Activated naive CD8-positive, alpha-beta T cell treated with anti-CD3 and anti-CD28 coated beads, Interleukin-2, amount 50 U/mL, for 24 hours (primary cell): ENCODE measurements at regions not wholly inside any gene's neighbourhood (a gene's known extent, or its start where the extent isn't known, plus 50 kb on each side); places are given as distances from the start of the nearest gene placed in this dataset.

Source experiments
- ATAC-seq: fragments of 150-1000 bp; cut with Tn5 transposase; one replicate; pipeline ENCODE4 v1.10.0; 2021
- DNase-seq: peaks from one replicate; pipeline ENCODE4 v3.0.0; 2021
- H3K27ac Mint-ChIP-seq: one replicate; pipeline ENCODE4 v1.8.0; 2021; ENCODE audit warnings: mild to moderate bottlenecking, mixed read lengths
- H3K27me3 Mint-ChIP-seq: one replicate; pipeline ENCODE4 v1.8.0; 2021; ENCODE audit warnings: mixed read lengths
- H3K36me3 Mint-ChIP-seq: one replicate; pipeline ENCODE4 v1.8.0; 2021; ENCODE audit warnings: low read depth, mixed read lengths
- H3K4me1 Mint-ChIP-seq: one replicate; pipeline ENCODE4 v1.8.0; 2021; ENCODE audit warnings: mixed read lengths
- H3K4me3 Mint-ChIP-seq: one replicate; pipeline ENCODE4 v1.8.0; 2021; ENCODE audit warnings: mild to moderate bottlenecking, moderate library complexity, mixed read lengths
- H3K9me3 Mint-ChIP-seq: one replicate; pipeline ENCODE4 v1.8.0; 2021; ENCODE audit warnings: mixed read lengths

DNA sequence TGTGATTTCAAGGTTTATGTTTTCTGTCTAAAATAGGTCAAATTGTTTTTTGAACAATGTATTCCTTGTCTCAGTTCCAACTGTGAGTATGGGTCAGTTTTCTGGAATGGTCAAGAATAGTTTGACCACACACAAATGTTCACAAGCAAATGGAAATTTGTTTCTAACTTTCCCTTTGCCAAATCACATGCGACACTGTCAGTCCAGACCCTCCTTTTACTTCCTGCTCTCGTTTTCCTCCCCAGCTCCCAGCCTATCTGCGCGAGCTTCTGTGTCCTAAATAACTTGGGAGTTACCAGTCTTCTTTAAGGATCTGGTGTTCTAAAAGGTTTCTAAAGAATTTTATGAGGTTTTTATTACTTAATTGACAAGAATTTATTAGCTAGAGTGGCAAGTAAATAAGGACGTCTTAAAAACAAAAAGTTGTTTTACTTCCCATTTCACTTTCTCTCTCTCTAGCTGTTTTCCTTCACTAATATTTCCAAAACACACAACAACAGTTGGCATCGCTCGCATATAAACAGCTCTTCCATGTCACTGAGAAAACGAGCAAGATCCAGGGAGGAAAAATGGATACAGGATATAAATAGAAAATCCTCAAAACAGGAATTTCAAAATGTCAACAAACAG, 266.1 kb upstream of the KLF6 start:
- no peak for ATAC-seq
- Mint-ChIP-seq H3K4me3 (no peak overlapping the region), H3K27me3 (peaks cover 2% of the 10 kb centered on the region), H3K36me3 (no peaks in the 10 kb centered on the region), H3K27ac (peak overlapping the region; percentile 50), H3K9me3 (no peaks in the 10 kb centered on the region), H3K4me1 (no peaks in the 10 kb centered on the region)
- no peak for DNase-seq

DNA sequence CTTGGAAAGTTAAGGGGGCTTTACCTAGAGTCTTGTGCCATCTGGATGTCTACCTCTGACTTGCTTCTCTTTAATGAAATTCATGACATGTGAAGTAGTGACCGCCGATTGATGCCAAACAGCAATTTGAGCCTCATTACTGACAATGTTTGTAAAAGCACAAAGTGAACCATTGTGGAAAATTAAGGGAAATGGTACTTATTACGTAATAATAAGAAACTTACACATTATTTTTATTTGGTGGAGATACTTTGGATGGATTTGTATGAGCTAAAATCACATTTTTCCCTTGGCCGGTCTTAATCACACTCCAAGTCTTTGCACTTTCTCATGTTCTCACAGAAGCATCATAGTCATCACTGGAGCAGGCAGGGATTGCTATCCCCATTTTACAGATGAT, 265.1 kb upstream of the KLF6 start:
- DNase-seq (no peak), ATAC-seq (no peak)
- no peaks in the 10 kb centered on the region for H3K9me3 Mint-ChIP-seq
- H3K4me1 Mint-ChIP-seq, result no peaks in the 10 kb centered on the region
- no peaks in the 10 kb centered on the region for H3K36me3 Mint-ChIP-seq
- no peak overlapping the region for H3K4me3 Mint-ChIP-seq
- H3K27me3 Mint-ChIP-seq, result peaks cover 2% of the 10 kb centered on the region
- no peak overlapping the region for H3K27ac Mint-ChIP-seq

DNA sequence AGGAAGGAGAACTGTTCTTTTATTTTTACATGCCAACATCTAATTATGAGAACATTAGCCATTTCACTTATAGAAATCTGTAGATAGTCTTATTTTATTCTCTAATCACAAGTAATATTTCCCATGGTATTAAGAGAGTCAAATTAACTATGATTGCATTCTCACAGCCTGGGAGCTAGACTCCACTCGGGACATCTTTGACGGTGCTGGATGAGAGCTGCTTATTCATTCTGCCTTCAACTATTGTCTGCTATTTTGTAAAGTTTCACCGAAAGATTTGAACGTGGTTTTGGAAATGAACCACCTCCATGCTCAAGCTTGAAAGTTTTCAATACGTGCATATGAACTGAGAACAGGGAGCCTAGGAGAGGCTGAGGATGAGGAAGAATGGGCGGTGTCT, 264.3 kb upstream of the KLF6 start:
- ATAC-seq (no peak), DNase-seq (no peak)
- no peak overlapping the region for H3K4me3 Mint-ChIP-seq
- no peaks in the 10 kb centered on the region for H3K36me3 Mint-ChIP-seq
- no peaks in the 10 kb centered on the region for H3K4me1 Mint-ChIP-seq
- peaks cover 2% of the 10 kb centered on the region for H3K27me3 Mint-ChIP-seq
- no peaks in the 10 kb centered on the region for H3K9me3 Mint-ChIP-seq
- H3K27ac Mint-ChIP-seq, result no peak overlapping the region

DNA sequence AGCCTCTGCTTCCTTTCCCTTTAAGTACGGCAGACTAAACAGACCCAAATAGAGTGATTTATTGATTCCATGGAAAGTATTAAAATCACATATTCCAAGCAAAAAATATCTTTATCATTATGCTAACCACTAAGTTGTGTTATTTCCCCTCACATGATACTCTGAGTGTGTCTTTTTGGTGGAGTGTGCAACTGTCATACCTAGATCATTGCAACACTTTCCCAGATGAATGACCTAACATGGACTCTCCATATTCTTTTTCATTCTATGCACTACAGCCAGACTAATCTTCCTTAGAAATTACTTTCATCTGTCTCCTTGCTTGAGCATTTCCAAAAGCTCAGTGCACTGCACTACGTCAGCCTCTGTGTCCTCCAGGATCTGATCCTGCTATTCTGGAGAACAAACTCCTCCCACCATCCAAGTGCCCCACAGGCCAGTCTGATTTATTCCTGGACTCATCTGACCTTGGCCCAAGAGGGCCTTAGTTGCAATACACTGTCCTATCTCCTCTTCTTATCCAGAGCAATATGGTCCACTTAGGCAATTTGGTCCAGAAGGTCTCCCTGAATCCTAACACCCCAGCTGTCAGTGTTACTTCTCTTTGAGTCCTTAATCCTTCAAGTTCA, 263.3 kb upstream of the KLF6 start:
- no peak for DNase-seq
- Mint-ChIP-seq H3K4me1 (no peaks in the 10 kb centered on the region), H3K4me3 (no peak overlapping the region), H3K9me3 (no peaks in the 10 kb centered on the region), H3K36me3 (no peaks in the 10 kb centered on the region), H3K27me3 (peaks cover 2% of the 10 kb centered on the region), H3K27ac (no peak overlapping the region)
- ATAC-seq, result no peak

DNA sequence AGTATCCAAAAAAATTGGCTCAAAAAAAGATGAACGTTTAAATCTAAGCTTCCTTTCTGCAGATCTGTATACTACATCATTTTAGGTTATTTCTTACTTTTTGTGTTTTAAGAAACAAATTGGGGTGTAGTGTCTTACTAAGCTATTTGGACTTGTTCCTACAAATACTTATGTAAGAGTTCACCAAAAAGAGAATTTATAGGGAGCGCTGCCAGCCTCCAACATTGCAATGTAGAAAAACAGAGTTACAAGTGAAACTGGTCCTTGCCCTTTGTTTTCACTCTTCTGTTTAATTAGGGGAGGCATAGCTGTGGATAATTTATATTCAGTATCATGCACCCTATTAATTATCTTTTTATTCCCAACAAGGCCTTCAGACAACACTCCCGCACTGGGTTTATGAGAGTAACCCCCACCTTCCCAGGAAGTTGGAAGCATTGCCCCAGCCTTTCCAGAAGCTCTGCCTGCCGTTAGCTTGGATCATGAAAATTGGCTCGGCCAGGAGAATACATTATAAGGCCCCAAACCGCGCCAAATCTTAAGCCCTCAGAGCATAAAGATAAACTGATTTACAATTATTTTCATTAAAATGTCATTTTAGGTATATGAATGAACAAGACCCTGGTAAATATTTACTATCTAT, 261.8 kb upstream of the KLF6 start:
- Mint-ChIP-seq H3K27ac (no peak overlapping the region), H3K27me3 (peaks cover 5% of the 10 kb centered on the region), H3K9me3 (peaks cover 10% of the 10 kb centered on the region), H3K36me3 (peaks cover 8% of the 10 kb centered on the region), H3K4me3 (no peak overlapping the region), H3K4me1 (no peaks in the 10 kb centered on the region)
- ATAC-seq (no peak), DNase-seq (no peak)

DNA sequence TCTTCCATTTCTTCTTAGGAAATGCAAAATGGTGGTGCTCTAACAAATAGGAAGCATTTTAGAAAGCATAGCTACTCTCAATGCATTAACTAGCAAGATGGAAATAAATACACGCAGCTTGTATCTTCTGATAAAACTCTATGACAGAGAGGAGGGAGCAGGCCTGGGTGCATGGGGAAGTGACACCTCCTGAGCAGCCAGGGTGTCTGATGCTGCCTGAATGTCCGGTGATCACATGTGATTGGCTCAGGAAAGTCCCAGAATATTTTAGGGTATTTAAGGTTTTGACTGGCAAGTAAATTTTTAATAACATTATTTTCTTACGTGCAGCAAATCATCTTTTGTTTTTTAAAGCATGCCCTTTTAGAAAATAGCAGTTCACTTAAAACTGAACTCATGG, 261.0 kb upstream of the KLF6 start:
- Mint-ChIP-seq H3K4me1 (no peaks in the 10 kb centered on the region), H3K4me3 (no peak overlapping the region), H3K36me3 (peaks cover 13% of the 10 kb centered on the region), H3K27me3 (peaks cover 2% of the 10 kb centered on the region), H3K9me3 (peaks cover 15% of the 10 kb centered on the region), H3K27ac (no peak overlapping the region)
- ATAC-seq (no peak), DNase-seq (no peak)

DNA sequence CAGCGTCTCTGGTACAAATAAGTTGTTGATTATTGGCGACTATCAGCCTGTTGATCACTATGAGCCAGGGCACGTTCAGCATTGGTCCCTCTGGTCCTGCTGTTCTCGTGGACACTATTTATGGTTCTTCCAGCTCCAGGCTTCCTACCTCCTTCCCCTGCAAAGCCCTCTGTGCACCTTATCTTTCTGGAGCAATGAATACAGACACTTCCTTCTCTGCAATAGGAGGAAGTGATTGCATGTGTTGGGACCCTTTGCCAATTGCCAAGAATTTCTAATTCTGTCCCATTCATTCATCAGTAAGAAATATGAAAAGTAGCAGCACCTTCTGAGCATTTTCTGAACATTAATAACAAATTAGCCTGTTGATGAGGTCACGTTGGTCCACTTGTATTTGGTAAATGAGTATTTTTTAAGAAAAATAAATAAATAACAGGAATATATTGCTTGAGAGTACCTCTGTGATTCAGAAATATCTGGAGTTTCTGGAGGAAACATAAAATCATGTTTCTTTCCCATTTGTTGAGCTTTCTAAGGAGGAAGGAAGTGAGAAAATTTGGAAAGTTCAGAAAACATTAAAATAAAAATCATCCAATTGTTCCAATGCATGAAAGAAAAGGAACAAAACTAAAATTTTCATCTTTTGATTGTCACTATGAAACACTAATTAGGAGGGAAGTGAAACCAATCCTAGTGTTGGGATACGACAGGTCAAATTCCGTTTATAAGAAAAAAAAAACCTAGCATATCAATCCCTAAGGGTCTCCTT, 259.1 kb upstream of the KLF6 start:
- DNase-seq (no peak), ATAC-seq (no peak)
- Mint-ChIP-seq H3K4me1 (no peaks in the 10 kb centered on the region), H3K27me3 (peaks cover 2% of the 10 kb centered on the region), H3K9me3 (peaks cover 15% of the 10 kb centered on the region), H3K36me3 (peaks cover 13% of the 10 kb centered on the region), H3K4me3 (no peak overlapping the region), H3K27ac (no peak overlapping the region)

DNA sequence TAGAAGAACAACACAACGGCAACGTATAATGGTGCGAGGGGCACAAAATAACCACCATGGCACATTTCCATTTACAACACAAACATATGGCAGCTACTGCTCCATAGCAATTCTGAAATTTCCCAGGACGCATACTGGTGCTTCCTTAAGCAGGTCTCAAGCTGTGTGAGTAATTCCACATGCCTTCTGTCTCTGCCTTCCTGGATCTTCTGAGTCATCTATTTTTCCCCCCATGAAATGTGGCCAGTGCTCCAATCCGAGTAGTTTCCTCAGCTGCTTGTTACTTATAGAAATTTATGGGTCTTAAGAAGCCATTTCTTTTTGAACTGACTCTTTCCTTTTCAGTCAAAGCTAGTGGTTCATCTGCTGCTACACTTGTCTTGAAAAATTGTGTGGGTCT, 256.6 kb upstream of the KLF6 start:
- Mint-ChIP-seq H3K4me1 (no peaks in the 10 kb centered on the region), H3K27me3 (peaks cover 2% of the 10 kb centered on the region), H3K4me3 (no peak overlapping the region), H3K36me3 (peaks cover 13% of the 10 kb centered on the region), H3K9me3 (peaks cover 15% of the 10 kb centered on the region), H3K27ac (no peak overlapping the region)
- DNase-seq (no peak), ATAC-seq (no peak)

DNA sequence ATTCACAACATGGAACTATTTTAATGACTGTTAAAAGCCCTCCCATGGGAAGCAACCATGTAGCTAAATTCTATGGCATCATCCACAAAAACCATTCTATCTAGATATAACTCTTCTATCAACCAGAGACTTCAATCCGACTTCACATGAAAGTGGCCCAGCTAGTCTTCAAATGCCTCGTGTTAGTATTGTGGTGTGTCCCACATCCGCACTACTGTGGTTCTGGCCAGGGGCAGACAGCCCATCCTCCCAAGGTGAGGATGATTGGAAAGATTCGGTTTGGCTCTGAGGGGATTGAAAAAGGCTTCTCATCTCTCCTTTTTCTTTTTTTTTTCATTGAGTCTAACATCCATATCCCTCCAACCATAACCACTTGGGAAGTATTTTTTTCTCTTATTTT, 253.0 kb upstream of the KLF6 start:
- ATAC-seq (no peak), DNase-seq (no peak)
- Mint-ChIP-seq H3K27ac (no peak overlapping the region), H3K9me3 (peaks cover 15% of the 10 kb centered on the region), H3K27me3 (peaks cover 2% of the 10 kb centered on the region), H3K4me1 (peaks cover 29% of the 10 kb centered on the region), H3K4me3 (no peak overlapping the region), H3K36me3 (peaks cover 13% of the 10 kb centered on the region)

DNA sequence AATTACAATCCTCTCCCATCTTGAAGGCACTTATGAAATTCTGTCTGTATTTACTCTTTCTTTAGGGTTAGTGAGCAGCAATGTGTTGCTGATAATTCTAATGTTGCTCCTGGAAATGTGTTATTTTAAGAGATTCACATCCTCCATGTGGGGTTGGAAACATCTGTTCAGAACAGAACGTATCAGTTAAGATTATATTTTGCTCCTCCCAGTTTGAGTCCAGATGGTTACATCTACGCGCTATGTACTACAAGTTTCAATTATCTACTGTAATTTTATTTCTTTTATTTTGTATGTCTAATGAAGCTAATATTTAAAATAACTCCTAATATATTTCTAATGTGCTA, 250.6 kb upstream of the KLF6 start:
- H3K36me3 Mint-ChIP-seq, result no peaks in the 10 kb centered on the region
- no peak overlapping the region for H3K4me3 Mint-ChIP-seq
- ATAC-seq, result no peak
- H3K9me3 Mint-ChIP-seq, result no peaks in the 10 kb centered on the region
- H3K27ac Mint-ChIP-seq, result peak overlapping the region; percentile 43
- no peaks in the 10 kb centered on the region for H3K27me3 Mint-ChIP-seq
- H3K4me1 Mint-ChIP-seq, result peaks cover 37% of the 10 kb centered on the region
- no peak for DNase-seq

DNA sequence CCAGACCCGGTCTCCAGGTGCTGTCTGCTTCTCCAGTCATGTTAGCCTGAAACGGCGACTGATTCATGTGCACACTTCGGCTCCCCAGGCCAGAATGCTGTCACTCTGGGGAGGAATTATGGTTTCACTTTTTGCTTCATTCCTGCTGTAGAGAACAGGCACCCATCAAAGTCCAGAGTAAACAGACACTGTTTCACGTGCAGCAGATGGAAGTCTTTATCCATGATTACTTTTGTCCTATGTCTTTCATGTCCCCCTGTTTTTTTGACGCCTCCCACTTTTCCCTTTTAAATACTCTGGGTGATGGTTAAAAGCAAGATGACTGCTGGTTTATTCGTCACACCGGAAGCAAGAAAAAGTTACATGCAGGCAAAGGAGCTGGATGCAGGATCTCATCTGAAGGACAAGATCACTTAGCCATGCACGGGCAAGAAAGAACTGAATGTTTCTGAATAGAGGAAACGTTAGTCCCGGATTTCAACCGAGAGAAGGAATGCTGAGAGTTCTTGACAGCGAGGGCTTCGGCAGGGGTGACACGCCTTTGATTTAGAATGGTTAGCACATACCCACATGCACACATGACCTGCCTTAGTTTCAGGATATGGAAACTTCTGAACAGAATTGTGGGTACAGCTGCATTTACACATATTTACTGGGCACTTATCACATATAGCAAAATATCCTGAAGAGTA, 250.0 kb upstream of the KLF6 start:
- no peaks in the 10 kb centered on the region for H3K9me3 Mint-ChIP-seq
- H3K4me1 Mint-ChIP-seq, result peaks cover 37% of the 10 kb centered on the region
- ATAC-seq (peak; percentile 47), DNase-seq (peak; percentile 22)
- H3K4me3 Mint-ChIP-seq, result peak overlapping the region; percentile 59
- peak overlapping the region; percentile 43 for H3K27ac Mint-ChIP-seq
- no peaks in the 10 kb centered on the region for H3K27me3 Mint-ChIP-seq
- H3K36me3 Mint-ChIP-seq, result no peaks in the 10 kb centered on the region

DNA sequence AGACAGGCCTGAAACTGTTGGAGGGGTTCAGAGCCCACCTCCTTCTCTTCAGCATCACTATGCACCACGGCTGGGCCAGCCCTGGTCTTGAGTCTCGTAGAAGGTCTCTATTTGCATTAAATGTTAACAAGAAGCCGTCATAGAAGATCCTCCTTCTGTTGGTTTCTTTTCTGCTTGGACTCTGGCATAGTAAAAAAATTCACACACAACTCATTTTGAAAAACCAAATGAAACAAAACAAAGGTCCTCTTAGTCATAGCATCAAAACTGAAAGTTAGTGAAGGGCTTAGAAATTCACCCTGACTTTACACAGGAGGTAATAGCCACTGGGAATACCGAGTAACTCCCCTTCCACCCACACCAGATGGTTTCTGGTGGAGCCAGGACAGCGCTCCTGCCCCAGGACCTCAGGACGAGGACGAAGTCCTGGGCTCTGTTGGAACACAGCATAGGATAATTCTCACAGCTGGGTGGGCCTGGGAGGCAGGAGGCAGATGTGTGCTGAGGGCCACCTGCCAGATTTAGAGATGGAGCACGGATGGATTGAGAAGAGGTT, 248.4 kb upstream of the KLF6 start:
- H3K27me3 Mint-ChIP-seq, result no peaks in the 10 kb centered on the region
- H3K4me3 Mint-ChIP-seq, result peak overlapping the region; percentile 43
- H3K27ac Mint-ChIP-seq, result peak overlapping the region; percentile 70
- H3K9me3 Mint-ChIP-seq, result no peaks in the 10 kb centered on the region
- DNase-seq (no peak), ATAC-seq (peak; percentile 79)
- H3K36me3 Mint-ChIP-seq, result no peaks in the 10 kb centered on the region
- peaks cover 37% of the 10 kb centered on the region for H3K4me1 Mint-ChIP-seq

DNA sequence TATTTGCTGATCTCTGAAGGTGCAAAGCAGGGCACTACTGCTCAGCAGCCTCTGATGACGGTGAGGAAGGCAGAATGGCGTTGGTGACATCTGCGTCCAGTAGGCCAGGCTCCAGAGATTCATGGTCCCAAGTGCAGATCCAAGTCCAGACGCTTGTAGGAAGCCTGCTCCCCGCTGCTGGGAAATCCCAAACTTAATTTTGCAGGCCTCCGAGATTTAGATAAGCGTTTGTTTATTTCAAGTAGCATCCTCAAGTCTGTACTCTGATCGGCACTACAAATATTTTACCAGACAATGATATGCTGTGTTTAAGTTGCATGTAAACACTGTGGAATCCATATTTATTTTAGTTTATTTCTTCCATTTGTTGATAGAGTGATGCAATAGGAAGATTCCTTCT, 244.9 kb upstream of the KLF6 start:
- ATAC-seq (no peak), DNase-seq (no peak)
- Mint-ChIP-seq H3K4me3 (no peak overlapping the region), H3K27ac (no peak overlapping the region), H3K27me3 (no peaks in the 10 kb centered on the region), H3K36me3 (no peaks in the 10 kb centered on the region), H3K9me3 (no peaks in the 10 kb centered on the region), H3K4me1 (peaks cover 27% of the 10 kb centered on the region)

DNA sequence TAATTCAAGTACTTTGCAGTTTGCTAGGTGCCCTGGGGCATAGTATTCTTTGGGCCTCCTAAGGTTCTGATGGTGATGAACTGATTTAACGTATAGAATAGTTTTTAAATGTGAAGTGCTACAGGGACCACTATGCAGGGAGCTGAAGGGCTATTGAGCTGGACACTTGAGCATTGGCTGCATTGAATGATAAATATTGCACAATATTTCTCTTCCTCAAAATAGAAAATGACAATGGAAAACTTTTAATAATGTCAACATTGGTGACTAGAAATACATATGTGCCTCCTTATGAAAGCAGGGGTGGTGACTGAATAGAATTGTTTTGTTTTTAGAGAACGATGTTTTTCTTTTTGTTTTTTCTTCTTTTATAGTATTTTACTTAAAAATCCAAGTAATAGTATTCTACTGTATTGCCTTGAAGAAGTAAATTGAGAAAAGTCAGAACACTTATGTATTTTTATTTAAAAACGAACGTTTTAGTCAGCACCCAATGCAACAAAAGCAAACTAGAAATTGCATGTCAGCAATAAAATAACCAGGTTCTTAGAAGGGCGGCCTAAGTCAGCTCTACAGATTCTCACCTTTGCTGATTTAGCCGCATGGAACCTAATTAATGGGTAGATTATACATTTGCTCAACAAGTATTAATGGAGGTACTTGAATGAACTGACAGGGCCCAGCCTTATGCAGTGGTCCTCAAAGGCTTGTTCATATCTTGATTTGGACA, 244.0 kb upstream of the KLF6 start:
- Mint-ChIP-seq H3K4me1 (peaks cover 19% of the 10 kb centered on the region), H3K27ac (no peak overlapping the region), H3K4me3 (no peak overlapping the region), H3K9me3 (no peaks in the 10 kb centered on the region), H3K36me3 (no peaks in the 10 kb centered on the region), H3K27me3 (no peaks in the 10 kb centered on the region)
- DNase-seq (no peak), ATAC-seq (no peak)
